Mucosa of rectum (tissue), 2 donors: ENCODE measurements at regions not wholly inside any gene's neighbourhood (a gene's known extent, or its start where the extent isn't known, plus 50 kb on each side); places are given as distances from the start of the nearest gene placed in this dataset.

Source experiments
- H3K27ac ChIP-seq, 2 donors: one replicate each; pipeline ENCODE4 v1.7.0; 2013; ENCODE audit warnings: inconsistent platforms in 2 of 2, low read depth in 2 of 2, low read length in 2 of 2
- H3K27me3 ChIP-seq, 2 donors: one replicate each; pipeline ENCODE4 v1.7.0; 2013; ENCODE audit warnings: low read length in 2 of 2; ENCODE audit not compliant: control insufficient read depth in 2 of 2, insufficient read depth in 2 of 2
- H3K36me3 ChIP-seq, 2 donors: one replicate each; pipeline ENCODE4 v1.7.0; 2013; ENCODE audit warnings: low read length in 2 of 2; ENCODE audit not compliant: control insufficient read depth in 2 of 2, insufficient read depth in 2 of 2
- H3K4me1 ChIP-seq, 2 donors: one replicate each; pipeline ENCODE4 v1.7.0; 2013; ENCODE audit warnings: low read length in 2 of 2, mild to moderate bottlenecking in 1 of 2; ENCODE audit not compliant: control insufficient read depth in 2 of 2, insufficient read depth in 2 of 2
- H3K4me3 ChIP-seq, 2 donors: one replicate each; pipeline ENCODE4 v1.7.0; 2013; ENCODE audit warnings: low read length in 2 of 2
- H3K9ac ChIP-seq, 2 donors: one replicate each; pipeline ENCODE4 v1.7.0; 2013; ENCODE audit warnings: low read length in 2 of 2, low read depth in 1 of 2, mild to moderate bottlenecking in 1 of 2
- H3K9me3 ChIP-seq, 2 donors: one replicate each; pipeline ENCODE4 v1.7.0; 2013; ENCODE audit warnings: low read length in 2 of 2; ENCODE audit not compliant: control insufficient read depth in 2 of 2
- donor health status: healthy.
- donor health status: Normal muscosa, but diverticular disease.

DNA sequence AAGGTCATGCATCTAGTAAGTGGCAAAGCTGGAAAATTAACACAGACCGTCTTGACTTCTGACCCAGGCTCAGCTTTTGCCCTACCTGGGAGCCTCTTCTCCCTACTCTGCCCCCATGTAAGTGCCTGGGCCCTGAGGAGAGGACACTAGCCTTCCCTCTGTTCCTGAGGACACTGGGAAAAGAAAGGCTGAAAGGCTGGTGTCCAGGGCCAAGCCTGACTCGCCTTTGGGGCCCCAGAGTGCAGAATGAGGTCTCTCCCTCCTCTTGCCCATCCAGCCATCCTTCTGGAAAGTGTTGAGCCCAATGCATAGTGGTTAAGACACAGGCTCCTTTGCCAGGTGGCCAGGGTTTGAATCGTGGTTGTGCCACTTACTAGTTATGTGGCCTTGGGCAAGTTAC is 91.5 kb downstream of the PJA1 start:
- H3K9ac ChIP-seq = no peak overlapping the region
- H3K27me3 ChIP-seq = peaks cover 3% of the 10 kb centered on the region in 2 donors
- no peaks in the 10 kb centered on the region for H3K4me1 ChIP-seq
- H3K36me3 ChIP-seq = no peaks in the 10 kb centered on the region
- H3K4me3 ChIP-seq = no peak overlapping the region
- no peaks in the 10 kb centered on the region for H3K9me3 ChIP-seq
- no peak overlapping the region for H3K27ac ChIP-seq

DNA sequence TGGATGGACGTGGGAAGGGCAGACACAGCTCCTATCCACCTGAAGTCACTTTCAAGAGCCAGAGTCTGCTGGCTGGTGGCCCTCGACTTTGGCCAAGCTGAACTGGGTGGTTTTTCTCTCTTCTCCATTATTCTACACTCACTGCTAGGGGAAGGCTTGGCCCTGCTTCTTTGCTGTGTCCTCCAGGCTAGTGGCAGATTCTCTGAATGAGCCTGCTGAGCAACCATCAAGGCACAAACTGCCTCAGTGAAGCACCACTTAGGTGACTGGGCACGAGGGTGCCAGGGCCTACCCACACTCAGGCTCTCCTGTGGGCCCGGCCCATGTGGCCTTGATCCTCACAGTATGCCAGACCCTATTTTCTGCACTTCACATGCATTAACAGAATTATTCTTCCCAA is 92.0 kb downstream of the PJA1 start:
- no peaks in the 10 kb centered on the region for H3K4me1 ChIP-seq
- H3K9me3 ChIP-seq = no peaks in the 10 kb centered on the region
- H3K27ac ChIP-seq = no peak overlapping the region
- H3K27me3 ChIP-seq = peaks cover 3% of the 10 kb centered on the region in 2 donors
- H3K4me3 ChIP-seq = no peak overlapping the region
- no peak overlapping the region for H3K9ac ChIP-seq
- H3K36me3 ChIP-seq = no peaks in the 10 kb centered on the region

DNA sequence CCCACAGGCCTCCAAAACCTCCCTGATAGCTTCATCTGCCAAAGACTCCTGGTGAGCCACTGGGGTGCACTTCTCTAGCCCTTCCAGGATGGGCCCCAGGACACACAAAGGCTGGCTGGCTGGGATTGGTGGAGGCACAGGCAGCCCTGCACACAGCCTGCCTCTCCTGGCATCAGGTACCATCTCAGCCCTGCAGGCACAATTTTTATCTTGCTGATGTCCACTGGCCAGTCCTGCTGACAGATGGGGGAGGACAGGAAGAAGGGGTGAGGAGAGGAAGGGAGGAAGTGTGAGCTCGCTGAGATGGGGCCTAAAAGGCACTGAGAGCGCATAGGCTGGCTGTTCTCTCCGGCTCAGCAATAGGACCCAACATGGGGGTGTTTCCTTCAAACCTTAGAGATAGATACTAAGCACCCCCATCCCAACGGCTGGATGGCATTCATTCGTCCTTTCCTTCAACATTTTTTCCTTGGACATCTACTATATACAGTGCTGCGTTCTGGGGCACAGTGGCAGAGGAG is 92.7 kb downstream of the PJA1 start:
- Histone ChIP-seq H3K27me3 (peaks cover 3% of the 10 kb centered on the region in 2 donors), H3K9ac (no peak overlapping the region), H3K27ac (no peak overlapping the region), H3K36me3 (no peaks in the 10 kb centered on the region), H3K9me3 (no peaks in the 10 kb centered on the region), H3K4me1 (no peaks in the 10 kb centered on the region), H3K4me3 (no peak overlapping the region)

DNA sequence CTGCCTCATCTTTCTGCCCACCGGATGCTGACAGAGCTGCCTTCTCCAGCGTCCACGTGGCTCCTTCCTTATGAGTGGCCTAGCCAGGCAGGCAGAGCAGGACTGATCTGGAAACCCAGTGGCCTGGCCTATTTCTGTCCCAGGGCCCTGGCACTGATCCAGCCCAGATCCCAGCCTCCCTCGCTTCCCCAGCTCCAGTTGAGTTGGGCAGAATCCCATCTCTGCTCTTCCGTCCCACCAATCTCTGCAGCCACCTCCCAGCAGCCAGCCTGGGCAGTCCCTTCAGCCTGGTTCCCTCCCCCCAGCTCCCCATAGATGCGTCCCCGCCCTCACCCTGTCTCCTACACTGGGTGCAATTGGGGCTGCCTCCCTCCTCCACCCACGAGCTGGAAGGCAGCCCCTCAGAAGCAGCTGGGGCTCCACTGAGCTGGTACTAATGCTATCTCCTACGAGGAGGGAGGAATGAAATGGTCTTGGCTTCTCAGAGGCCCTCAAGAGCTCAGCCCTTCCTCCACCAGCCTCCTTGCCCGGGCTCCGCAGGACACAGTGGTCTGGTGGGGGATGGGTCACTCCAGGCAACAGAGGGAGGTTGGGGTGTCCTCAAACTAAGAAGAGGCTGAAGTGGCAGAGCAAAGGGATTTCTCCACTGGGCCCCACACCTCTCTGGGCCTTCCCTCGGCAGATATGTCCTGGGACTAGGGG is 94.2 kb downstream of the PJA1 start:
- Histone ChIP-seq H3K4me3 (no peak overlapping the region), H3K27me3 (peaks cover 3% of the 10 kb centered on the region in 2 donors), H3K9ac (no peak overlapping the region), H3K27ac (no peak overlapping the region), H3K36me3 (no peaks in the 10 kb centered on the region), H3K4me1 (no peaks in the 10 kb centered on the region), H3K9me3 (no peaks in the 10 kb centered on the region)

DNA sequence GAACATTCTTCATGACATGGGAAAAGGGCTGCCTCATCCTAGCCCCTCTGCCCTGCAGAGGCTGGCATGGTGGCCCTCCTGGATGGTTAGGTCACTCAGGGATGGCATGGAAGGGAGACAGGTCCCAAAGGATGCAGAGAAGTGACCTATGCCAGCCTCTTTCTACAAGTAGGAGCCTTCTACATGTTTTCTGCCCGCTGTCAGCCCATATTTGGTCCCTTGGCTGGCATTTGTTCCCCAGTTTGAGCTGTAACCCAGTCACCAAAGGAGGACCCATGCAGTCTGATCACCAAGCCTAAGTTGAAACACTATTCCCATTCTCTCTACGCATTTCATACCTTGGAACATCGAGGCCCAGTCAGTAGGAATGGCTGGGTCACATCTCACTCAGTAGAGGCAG is 95.4 kb downstream of the PJA1 start:
- no peak overlapping the region for H3K27ac ChIP-seq
- no peak overlapping the region for H3K4me3 ChIP-seq
- no peaks in the 10 kb centered on the region for H3K9me3 ChIP-seq
- H3K9ac ChIP-seq = no peak overlapping the region
- H3K36me3 ChIP-seq = no peaks in the 10 kb centered on the region
- H3K4me1 ChIP-seq = no peaks in the 10 kb centered on the region
- peaks cover 3% of the 10 kb centered on the region in 2 donors for H3K27me3 ChIP-seq

DNA sequence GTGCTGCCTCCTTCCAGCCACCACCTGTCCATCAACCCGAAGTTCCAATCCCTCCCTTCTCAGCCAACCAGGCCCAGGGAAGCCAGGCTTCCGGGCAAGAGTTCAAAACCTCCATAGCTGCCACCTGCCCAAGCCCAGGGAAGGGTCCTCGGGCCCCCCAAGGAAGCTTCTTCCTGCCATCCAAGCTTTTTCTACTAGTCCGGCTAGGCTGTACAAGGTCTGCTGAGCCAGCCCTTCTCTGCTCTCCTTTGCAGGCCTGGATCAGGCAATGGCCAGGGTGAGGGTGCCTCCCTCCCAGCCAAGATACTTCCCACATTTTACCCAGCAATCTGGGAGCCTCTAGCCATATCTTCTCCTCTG is 96.2 kb downstream of the PJA1 start:
- peaks cover 3 to 5% of the 10 kb centered on the region in 2 donors for H3K27me3 ChIP-seq
- H3K9ac ChIP-seq = no peak overlapping the region
- H3K4me3 ChIP-seq = no peak overlapping the region
- H3K4me1 ChIP-seq = no peaks in the 10 kb centered on the region
- H3K27ac ChIP-seq = no peak overlapping the region
- no peaks in the 10 kb centered on the region for H3K36me3 ChIP-seq
- H3K9me3 ChIP-seq = no peaks in the 10 kb centered on the region

DNA sequence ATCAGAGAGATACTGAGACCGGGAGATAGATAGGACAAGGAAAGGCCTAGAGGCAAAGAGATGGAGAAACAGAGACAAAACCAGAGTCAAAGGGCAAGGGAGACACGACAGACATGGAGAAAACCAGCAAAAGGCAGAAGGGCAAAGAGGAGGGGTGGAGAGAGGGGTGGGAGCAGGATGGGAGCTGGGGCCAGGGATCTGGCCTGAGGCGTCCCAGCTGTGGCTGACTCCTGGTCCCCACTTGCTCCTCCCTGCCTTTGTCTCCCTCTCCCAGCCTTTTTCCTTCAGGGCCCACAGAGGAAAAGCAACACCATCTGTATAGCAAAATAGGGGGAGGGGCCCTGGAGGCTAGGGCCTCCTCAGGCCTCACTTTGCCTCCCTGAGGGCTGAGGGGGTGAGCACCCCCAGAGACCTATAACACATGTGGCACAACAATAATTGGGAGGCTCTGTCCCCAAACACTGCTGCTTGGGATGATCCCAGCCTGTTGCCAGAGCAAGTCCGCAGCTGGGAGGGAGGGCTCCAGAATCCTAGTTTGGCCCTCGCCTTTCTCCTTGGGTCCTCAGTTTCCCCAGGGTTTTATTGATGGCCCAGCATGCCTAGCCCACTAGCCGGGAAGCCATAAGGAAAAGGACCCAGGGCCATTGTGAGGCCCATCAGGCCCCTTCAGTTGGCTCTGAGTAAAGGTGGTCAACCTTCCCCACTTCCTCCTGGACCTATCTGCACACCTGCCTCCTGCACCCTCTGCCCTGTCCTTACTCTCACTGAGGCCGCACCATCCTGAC is 96.8 kb downstream of the PJA1 start:
- H3K9ac ChIP-seq = no peak overlapping the region
- no peak overlapping the region for H3K27ac ChIP-seq
- H3K36me3 ChIP-seq = no peaks in the 10 kb centered on the region
- H3K4me3 ChIP-seq = no peak overlapping the region
- H3K9me3 ChIP-seq = no peaks in the 10 kb centered on the region
- peaks cover 3 to 5% of the 10 kb centered on the region in 2 donors for H3K27me3 ChIP-seq
- no peaks in the 10 kb centered on the region for H3K4me1 ChIP-seq

DNA sequence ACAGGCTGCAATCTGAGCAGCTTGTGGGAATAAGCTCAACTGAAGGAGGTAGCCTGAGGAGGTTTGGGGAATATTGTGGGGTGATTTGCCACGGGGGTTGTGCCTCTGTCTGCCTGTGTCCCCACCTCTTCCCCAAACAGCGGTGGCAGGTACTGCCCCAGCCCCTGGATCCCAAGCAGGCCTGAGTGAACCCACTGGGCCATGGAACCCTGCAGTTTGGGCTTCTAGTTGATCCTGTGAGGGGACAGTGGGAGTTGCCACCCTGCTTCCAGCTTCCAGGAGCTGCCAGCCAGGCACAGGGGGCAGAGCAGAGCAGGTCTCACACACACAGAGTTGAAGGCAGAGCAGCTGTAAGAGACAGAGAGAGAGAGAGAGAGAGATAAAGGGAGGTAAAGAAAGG is 97.4 kb downstream of the PJA1 start:
- Histone ChIP-seq H3K36me3 (no peaks in the 10 kb centered on the region), H3K4me3 (no peak overlapping the region), H3K27ac (no peak overlapping the region), H3K9ac (no peak overlapping the region), H3K4me1 (no peaks in the 10 kb centered on the region), H3K27me3 (peaks cover 3 to 8% of the 10 kb centered on the region in 2 donors), H3K9me3 (no peaks in the 10 kb centered on the region)

DNA sequence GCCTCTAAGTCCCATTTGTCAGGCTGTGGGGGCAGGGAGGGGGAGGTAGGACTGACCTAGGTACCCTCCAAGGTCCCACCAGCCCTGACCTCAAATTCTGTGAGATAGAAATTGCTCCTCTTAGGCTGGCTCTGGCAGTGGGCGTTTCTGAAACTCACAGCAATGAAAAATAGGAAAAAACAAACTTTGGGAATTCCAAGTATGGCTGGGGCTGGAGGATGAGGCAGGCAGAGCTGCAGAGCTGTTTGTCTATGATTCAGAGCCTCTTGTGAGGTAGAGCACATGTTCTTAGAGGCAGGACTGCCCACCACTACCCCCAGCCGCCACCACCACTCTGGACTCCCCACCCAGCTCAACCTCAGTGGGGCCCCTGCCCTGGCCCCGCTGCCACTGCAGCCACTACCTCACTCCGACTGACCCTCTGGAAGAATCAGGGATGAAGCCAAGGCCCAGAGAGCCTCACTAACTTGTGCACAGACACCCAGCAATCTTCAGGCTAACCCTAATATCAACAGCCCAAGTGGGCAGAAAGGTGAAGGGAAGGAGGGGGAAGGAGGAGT is 98.2 kb downstream of the PJA1 start:
- H3K27me3 ChIP-seq = peaks cover 0 to 15% of the 10 kb centered on the region in 2 donors
- no peaks in the 10 kb centered on the region for H3K36me3 ChIP-seq
- no peak overlapping the region for H3K4me3 ChIP-seq
- H3K27ac ChIP-seq = no peak overlapping the region
- H3K9me3 ChIP-seq = no peaks in the 10 kb centered on the region
- no peak overlapping the region for H3K9ac ChIP-seq
- H3K4me1 ChIP-seq = no peaks in the 10 kb centered on the region

DNA sequence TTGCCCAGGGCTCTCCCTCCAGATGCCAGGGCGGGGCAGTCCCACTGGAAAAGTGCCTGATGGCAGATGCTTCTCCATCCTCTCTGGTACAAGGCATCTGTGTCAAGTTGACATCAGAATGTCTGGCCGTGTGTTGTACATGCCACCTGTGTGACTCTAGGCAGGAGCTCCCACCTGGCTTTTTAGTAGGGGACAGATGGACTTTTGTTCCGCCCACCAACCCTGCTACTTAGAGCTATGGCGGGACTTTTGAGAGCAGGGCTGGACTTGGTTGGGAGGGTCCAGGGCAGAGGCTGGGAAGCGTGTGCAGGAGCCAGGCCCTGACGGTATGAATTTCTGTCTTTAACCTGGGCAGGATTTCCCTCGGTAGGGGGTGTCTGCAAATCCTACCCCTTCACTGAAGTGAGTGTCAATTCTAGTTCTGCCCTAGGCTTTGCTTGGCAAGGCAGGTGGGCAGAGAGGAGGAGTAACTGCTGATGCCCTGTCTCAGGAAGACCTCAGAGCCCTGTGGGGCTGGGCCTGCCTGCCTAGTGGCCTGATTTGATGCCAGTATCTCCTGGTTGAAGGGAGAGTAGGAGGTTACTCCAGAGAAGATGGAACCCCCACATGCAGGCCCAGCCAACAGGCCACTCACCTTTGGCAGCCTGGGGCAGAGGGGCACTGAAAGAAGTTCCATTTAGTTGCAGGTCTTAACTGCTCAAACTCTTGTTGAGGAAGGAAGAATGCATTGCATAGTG is 99.1 kb downstream of the PJA1 start:
- Histone ChIP-seq H3K9ac (no peak overlapping the region), H3K27me3 (peaks cover 0 to 15% of the 10 kb centered on the region in 2 donors), H3K4me1 (no peaks in the 10 kb centered on the region), H3K9me3 (no peaks in the 10 kb centered on the region), H3K4me3 (no peak overlapping the region), H3K36me3 (no peaks in the 10 kb centered on the region), H3K27ac (no peak overlapping the region)
